ENCODE measurements at regions not wholly inside any gene's neighbourhood (a gene's known extent, or its start where the extent isn't known, plus 50 kb on each side); places are given as distances from the start of the nearest gene placed in this dataset.

- no peaks in the 10 kb centered on the region for H3K27me3 ChIP-seq (replicated peaks; ENCODE audit: control insufficient read depth, insufficient read depth, low read length)
- TF ChIP-seq CTCF (IDR thresholded peaks at IDR 0.05; ENCODE audit: insufficient read depth, low read length, poor library complexity, severe bottlenecking) = no peak
- H3K36me3 ChIP-seq (ENCODE audit: control insufficient read depth, insufficient read depth, low read length) = no peaks in the 10 kb centered on the region
- H3K4me3 ChIP-seq (replicated peaks; ENCODE audit: low read depth, low read length) = no peak overlapping the region
- no peak for DNase-seq (ENCODE audit: extremely low read depth, insufficient read length)
These were observed 102.9 kb upstream of the SYT4 start for GRCh38 chr18:43380104-43380672.

GRCh38 chr18:43382641-43383403, 105.5 kb upstream of the SYT4 start:
- no peaks in the 10 kb centered on the region for H3K27me3 ChIP-seq (replicated peaks; ENCODE audit: control insufficient read depth, insufficient read depth, low read length)

GRCh38 chr18:43389163-43389562, 111.9 kb upstream of the SYT4 start:
- no peak for TF ChIP-seq CTCF (IDR thresholded peaks at IDR 0.05; ENCODE audit: insufficient read depth, low read length, poor library complexity, severe bottlenecking)
- no peak for DNase-seq (ENCODE audit: extremely low read depth, insufficient read length)
- Histone ChIP-seq H3K36me3 (ENCODE audit: control insufficient read depth, insufficient read depth, low read length) (no peaks in the 10 kb centered on the region), H3K27me3 (replicated peaks; ENCODE audit: control insufficient read depth, insufficient read depth, low read length) (no peaks in the 10 kb centered on the region), H3K4me3 (replicated peaks; ENCODE audit: low read depth, low read length) (no peak overlapping the region)

More at GRCh38 chr18:43382641-43383403, 105.5 kb upstream of the SYT4 start:
- no peak overlapping the region for H3K4me3 ChIP-seq (replicated peaks; ENCODE audit: low read depth, low read length)
- DNase-seq (ENCODE audit: extremely low read depth, insufficient read length) = no peak
- no peaks in the 10 kb centered on the region for H3K36me3 ChIP-seq (ENCODE audit: control insufficient read depth, insufficient read depth, low read length)
- TF ChIP-seq CTCF (IDR thresholded peaks at IDR 0.05; ENCODE audit: insufficient read depth, low read length, poor library complexity, severe bottlenecking) = no peak

- H3K4me3 ChIP-seq (replicated peaks; ENCODE audit: low read depth, low read length) = no peak overlapping the region
- no peak for DNase-seq (ENCODE audit: extremely low read depth, insufficient read length)
- TF ChIP-seq CTCF (IDR thresholded peaks at IDR 0.05; ENCODE audit: insufficient read depth, low read length, poor library complexity, severe bottlenecking) = no peak
These were observed 114.9 kb upstream of the SYT4 start for GRCh38 chr18:43392168-43392567.

GRCh38 chr18:43393174-43393573, 115.9 kb upstream of the SYT4 start:
- no peak for TF ChIP-seq CTCF (IDR thresholded peaks at IDR 0.05; ENCODE audit: insufficient read depth, low read length, poor library complexity, severe bottlenecking)
- DNase-seq (ENCODE audit: extremely low read depth, insufficient read length) = no peak
- Histone ChIP-seq H3K4me3 (replicated peaks; ENCODE audit: low read depth, low read length) (no peak overlapping the region), H3K27me3 (replicated peaks; ENCODE audit: control insufficient read depth, insufficient read depth, low read length) (no peaks in the 10 kb centered on the region), H3K36me3 (ENCODE audit: control insufficient read depth, insufficient read depth, low read length) (no peaks in the 10 kb centered on the region)

More at GRCh38 chr18:43392168-43392567, 114.9 kb upstream of the SYT4 start:
- Histone ChIP-seq H3K36me3 (ENCODE audit: control insufficient read depth, insufficient read depth, low read length) (no peaks in the 10 kb centered on the region), H3K27me3 (replicated peaks; ENCODE audit: control insufficient read depth, insufficient read depth, low read length) (no peaks in the 10 kb centered on the region)

Data from GM06990 (cell line).